CD4-positive, alpha-beta T cell (primary cell): ENCODE measurements at regions not wholly inside any gene's neighbourhood (a gene's known extent, or its start where the extent isn't known, plus 50 kb on each side); places are given as distances from the start of the nearest gene placed in this dataset.

ENCODE experiments used
- ATAC-seq: fragments of 200-7000 bp; cut with Tn5 transposase; one replicate; pipeline ENCODE4 v1.10.0; 2022; ENCODE audit warnings: mild to moderate bottlenecking; ENCODE audit not compliant: poor library complexity
- CTCF ChIA-PET: fragments of 350-600 bp; sonication (Branson Sonifier 250); formaldehyde crosslinking; loops from one replicate; lab custom pipeline; 2021; ENCODE audit warnings: antibody characterized with exemption, inconsistent platforms; lab: Charles Lee
- POLR2A ChIA-PET: fragments of 350-600 bp; sonication (Branson Sonifier 250); formaldehyde crosslinking; loops from one replicate; lab custom pipeline; 2021; ENCODE audit warnings: antibody characterized with exemption, inconsistent platforms; lab: Charles Lee
- DNase-seq, 14 experiments: peaks; one replicate each; pipeline ENCODE4 v3.0.0-alpha.2; 2013 to 2020; ENCODE audit warnings: mixed read lengths in 2 of 14
- H3K27ac ChIP-seq, 2 donors: one replicate each; pipeline versions ENCODE4 v1.5.1 to v1.7.0; 2013; ENCODE audit warnings: low read length in 2 of 2, low read depth in 1 of 2, mild to moderate bottlenecking in 1 of 2
- H3K27me3 ChIP-seq, 2 experiments: 1 replicate in 1 of 2; 2 replicates in 1 of 2; pipeline versions ENCODE4 v1.6.1 to v1.7.0; 2013; ENCODE audit warnings: low read length in 2 of 2, control low read depth in 1 of 2, mild to moderate bottlenecking in 1 of 2, moderate library complexity in 1 of 2; ENCODE audit not compliant: insufficient read depth in 2 of 2, control insufficient read depth in 1 of 2
- H3K36me3 ChIP-seq: one replicate; pipeline ENCODE4 v1.6.1; 2013; ENCODE audit warnings: low read length, control low read depth; ENCODE audit not compliant: insufficient read depth
- H3K4me1 ChIP-seq: one replicate; pipeline ENCODE4 v1.6.1; 2013; ENCODE audit warnings: low read length, control low read depth; ENCODE audit not compliant: insufficient read depth
- H3K4me3 ChIP-seq: one replicate; pipeline ENCODE4 v1.5.1; 2013; ENCODE audit warnings: mild to moderate bottlenecking, low read length, moderate library complexity
- H3K9me3 ChIP-seq, 2 experiments: 1 replicate in 1 of 2; 2 replicates in 1 of 2; pipeline versions ENCODE4 v1.6.1 to v1.7.0; 2013; ENCODE audit warnings: low read length in 2 of 2, mild to moderate bottlenecking in 2 of 2, control low read depth in 1 of 2, moderate library complexity in 1 of 2; ENCODE audit not compliant: control insufficient read depth in 1 of 2, insufficient read depth in 1 of 2
- H3K27ac Mint-ChIP-seq: one replicate; pipeline ENCODE4 v1.8.0; 2020; ENCODE audit warnings: mixed read lengths
- H3K27me3 Mint-ChIP-seq: one replicate; pipeline ENCODE4 v1.8.0; 2021; ENCODE audit warnings: mixed read lengths
- H3K36me3 Mint-ChIP-seq: one replicate; pipeline ENCODE4 v1.8.0; 2021; ENCODE audit warnings: low read depth, mixed read lengths
- H3K4me1 Mint-ChIP-seq: one replicate; pipeline ENCODE4 v1.8.0; 2021; ENCODE audit warnings: low read depth, mixed read lengths
- H3K4me3 Mint-ChIP-seq: one replicate; pipeline ENCODE4 v1.8.0; 2020; ENCODE audit warnings: mild to moderate bottlenecking, mixed read lengths
- H3K9me3 Mint-ChIP-seq: one replicate; pipeline ENCODE4 v1.8.0; 2020; ENCODE audit warnings: mixed read lengths
- CTCF ChIP-seq: fragments of 200-600 bp; IDR thresholded peaks from one replicate; pipeline ENCODE4 v1.8.0; 2022; ENCODE audit warnings: antibody characterized with exemption, mild to moderate bottlenecking
- intact Hi-C, 2 experiments: fragments of 100-400 bp; cut with DNase I in 1 of 2; cut with micrococcal nuclease in 1 of 2; formaldehyde crosslinking; loops; one replicate each; pipeline versions ENCODE4 v1.15.1 to v1.9.0; 2023 to 2025; cut with DNase I, micrococcal nuclease

GRCh38 chr9:107721705-107722245 is 232.2 kb upstream of the KLF4 start:
- peaks cover 0 to 13% of the 10 kb centered on the region in 2 experiments for H3K9me3 ChIP-seq
- no peak for ATAC-seq

DNA sequence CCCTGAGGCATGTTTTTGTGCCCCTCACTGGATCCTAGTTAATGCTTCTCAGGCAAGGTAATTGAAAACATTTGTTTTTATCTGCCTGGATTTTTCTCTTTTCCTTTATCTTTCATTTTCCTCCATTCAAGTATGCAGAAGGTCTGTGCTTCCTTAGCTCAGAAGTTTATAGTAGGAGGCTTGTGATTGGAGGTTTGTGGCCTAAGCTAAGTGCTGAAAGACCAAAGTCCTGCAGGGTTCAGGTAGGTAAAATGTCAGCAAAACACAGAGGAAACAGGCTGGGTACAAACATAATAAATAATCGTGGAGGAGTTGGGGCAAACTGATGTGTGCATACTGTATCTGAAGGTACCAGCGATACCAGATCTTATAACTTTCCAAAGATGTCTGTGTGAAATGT is 230.9 kb upstream of the KLF4 start:
- Mint-ChIP-seq H3K4me3 (no peak overlapping the region), H3K36me3 (no peaks in the 10 kb centered on the region), H3K27ac (no peak overlapping the region), H3K9me3 (peaks cover 2% of the 10 kb centered on the region), H3K4me1 (no peaks in the 10 kb centered on the region), H3K27me3 (no peaks in the 10 kb centered on the region)
- H3K27me3 ChIP-seq: no peaks in the 10 kb centered on the region
- peaks cover 0 to 17% of the 10 kb centered on the region in 2 experiments for H3K9me3 ChIP-seq
- ATAC-seq (no peak), DNase-seq (no peak)
- no peak overlapping the region for H3K27ac ChIP-seq
- ChIA-PET CTCF (no interaction called here), POLR2A (no interaction called here)
- no peaks in the 10 kb centered on the region for H3K36me3 ChIP-seq
- intact Hi-C loops: no loop called here
- H3K4me1 ChIP-seq: no peaks in the 10 kb centered on the region
- no peak for TF ChIP-seq CTCF
- H3K4me3 ChIP-seq: no peak overlapping the region

More at GRCh38 chr9:107721705-107722245, 232.2 kb upstream of the KLF4 start:
- Histone ChIP-seq H3K27ac (no peak overlapping the region), H3K27me3 (no peaks in the 10 kb centered on the region), H3K36me3 (no peaks in the 10 kb centered on the region), H3K4me3 (no peak overlapping the region), H3K4me1 (no peaks in the 10 kb centered on the region)
- intact Hi-C loops: no loop called here
- no peak for TF ChIP-seq CTCF
- H3K4me3 Mint-ChIP-seq: no peak overlapping the region
- ChIA-PET CTCF (no interaction called here), POLR2A (no interaction called here)
- DNase-seq: no peak
- H3K36me3 Mint-ChIP-seq: no peaks in the 10 kb centered on the region
- no peaks in the 10 kb centered on the region for H3K4me1 Mint-ChIP-seq
- H3K27ac Mint-ChIP-seq: no peak overlapping the region
- no peaks in the 10 kb centered on the region for H3K27me3 Mint-ChIP-seq
- H3K9me3 Mint-ChIP-seq: peaks cover 2% of the 10 kb centered on the region

DNA sequence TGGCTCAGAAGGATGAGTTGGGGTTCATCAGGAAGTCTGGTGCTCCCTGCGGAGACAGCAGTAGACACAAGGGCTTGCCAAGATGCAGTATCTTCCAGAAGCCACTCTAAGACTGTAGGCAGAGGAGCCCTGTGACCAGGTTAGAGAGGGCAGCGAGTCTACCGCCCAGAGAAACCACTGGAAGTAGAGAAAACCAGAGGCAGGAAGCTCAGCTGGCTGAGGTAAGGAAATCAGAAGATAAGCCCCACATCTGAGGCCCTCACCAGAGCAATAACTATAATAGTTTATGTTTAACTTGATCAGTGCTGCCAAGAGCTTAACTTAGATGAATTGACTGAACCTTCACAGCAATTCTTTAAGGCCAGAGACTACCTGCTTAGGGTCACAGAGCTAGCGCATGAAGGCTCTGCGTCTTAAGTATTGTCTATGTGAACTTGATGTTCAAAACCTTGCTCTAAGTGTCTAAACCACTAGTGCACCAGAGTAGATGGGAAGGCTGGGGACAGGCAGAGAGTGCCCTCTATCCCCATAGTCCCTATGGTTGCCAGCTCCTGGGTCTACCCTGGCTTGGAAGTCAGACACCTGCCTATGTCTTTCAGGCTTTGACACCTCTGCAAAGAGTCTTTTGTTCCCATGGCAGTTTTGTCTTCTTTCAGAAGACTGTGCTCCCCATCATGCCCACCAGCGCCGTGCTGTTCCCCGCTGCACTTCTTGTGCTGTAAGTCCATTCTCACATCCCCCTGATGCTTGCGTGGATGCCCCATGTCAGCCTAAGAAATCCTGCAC is 228.2 kb upstream of the KLF4 start:
- Mint-ChIP-seq H3K9me3 (peaks cover 2% of the 10 kb centered on the region), H3K27ac (no peak overlapping the region), H3K27me3 (no peaks in the 10 kb centered on the region), H3K4me1 (no peaks in the 10 kb centered on the region), H3K36me3 (no peaks in the 10 kb centered on the region), H3K4me3 (no peak overlapping the region)
- CTCF ChIA-PET: no interaction called here
- no peak overlapping the region for H3K27ac ChIP-seq
- no peaks in the 10 kb centered on the region for H3K27me3 ChIP-seq
- peaks cover 0 to 17% of the 10 kb centered on the region in 2 experiments for H3K9me3 ChIP-seq
- TF ChIP-seq CTCF: no peak
- no peaks in the 10 kb centered on the region for H3K4me1 ChIP-seq
- DNase-seq (no peak), ATAC-seq (no peak)
- POLR2A ChIA-PET: no interaction called here
- H3K36me3 ChIP-seq: no peaks in the 10 kb centered on the region
- no peak overlapping the region for H3K4me3 ChIP-seq
- intact Hi-C loops: no loop called here
